ENCODE measurements at regions not wholly inside any gene's neighbourhood (a gene's known extent, or its start where the extent isn't known, plus 50 kb on each side); places are given as distances from the start of the nearest gene placed in this dataset.
"Not testable (repeated sequence)": the region's sequence is repeated elsewhere in the genome, so short reads cannot be mapped to it uniquely, and the experiment has no call there.

- not testable (repeated sequence) for H3K4me3 ChIP-seq (ENCODE audit: low read length); DNase-seq (ENCODE audit: low read depth, low spot score)
These were observed 454.2 kb downstream of the TP53TG3F start for GRCh38 chr16:33913601-33914000.

- not testable (repeated sequence) for DNase-seq (ENCODE audit: low read depth, low spot score); H3K4me3 ChIP-seq (ENCODE audit: low read length)
These were observed 461.5 kb downstream of the TP53TG3F start for GRCh38 chr16:33920761-33921545.

- DNase-seq (ENCODE audit: low read depth, low spot score); H3K4me3 ChIP-seq (ENCODE audit: low read length): not testable (repeated sequence)
These were observed 463.5 kb downstream of the TP53TG3F start for GRCh38 chr16:33922914-33923313.

- H3K4me3 ChIP-seq (ENCODE audit: low read length); DNase-seq (ENCODE audit: low read depth, low spot score): not testable (repeated sequence)
These were observed 468.6 kb downstream of the TP53TG3F start for GRCh38 chr16:33928026-33928425.

- H3K4me3 ChIP-seq (ENCODE audit: low read length), result not testable (repeated sequence)
These were observed 472.8 kb downstream of the TP53TG3F start for GRCh38 chr16:33932191-33932590.

GRCh38 chr16:33933039-33933438, 473.6 kb downstream of the TP53TG3F start:
- H3K4me3 ChIP-seq (ENCODE audit: low read length), result not testable (repeated sequence)

More at GRCh38 chr16:33932191-33932590, 472.8 kb downstream of the TP53TG3F start:
- DNase-seq (ENCODE audit: low read depth, low spot score), result not testable (repeated sequence)

GRCh38 chr16:33935766-33936165, 476.4 kb downstream of the TP53TG3F start:
- not testable (repeated sequence) for H3K4me3 ChIP-seq (ENCODE audit: low read length); DNase-seq (ENCODE audit: low read depth, low spot score)

More at GRCh38 chr16:33933039-33933438, 473.6 kb downstream of the TP53TG3F start:
- not testable (repeated sequence) for DNase-seq (ENCODE audit: low read depth, low spot score)

GRCh38 chr16:33938097-33938496, 478.7 kb downstream of the TP53TG3F start:
- H3K4me3 ChIP-seq (ENCODE audit: low read length); DNase-seq (ENCODE audit: low read depth, low spot score): not testable (repeated sequence)

- H3K4me3 ChIP-seq (ENCODE audit: low read length); DNase-seq (ENCODE audit: low read depth, low spot score): not testable (repeated sequence)
These were observed 502.1 kb downstream of the TP53TG3F start for GRCh38 chr16:33961536-33961935.

- DNase-seq (ENCODE audit: low read depth, low spot score); H3K4me3 ChIP-seq (ENCODE audit: low read length): not testable (repeated sequence)
These were observed 506.1 kb downstream of the TP53TG3F start for GRCh38 chr16:33965534-33965933.

GRCh38 chr16:33966855-33967254, 507.4 kb downstream of the TP53TG3F start:
- not testable (repeated sequence) for DNase-seq (ENCODE audit: low read depth, low spot score); H3K4me3 ChIP-seq (ENCODE audit: low read length)

GRCh38 chr16:33974557-33974956, 515.1 kb downstream of the TP53TG3F start:
- DNase-seq (ENCODE audit: low read depth, low spot score); H3K4me3 ChIP-seq (ENCODE audit: low read length): not testable (repeated sequence)

GRCh38 chr16:33975744-33976143, 516.3 kb downstream of the TP53TG3F start:
- not testable (repeated sequence) for H3K4me3 ChIP-seq (ENCODE audit: low read length)

GRCh38 chr16:33976521-33976920, 517.1 kb downstream of the TP53TG3F start:
- H3K4me3 ChIP-seq (ENCODE audit: low read length); DNase-seq (ENCODE audit: low read depth, low spot score): not testable (repeated sequence)

More at GRCh38 chr16:33975744-33976143, 516.3 kb downstream of the TP53TG3F start:
- not testable (repeated sequence) for DNase-seq (ENCODE audit: low read depth, low spot score)

GRCh38 chr16:33978784-33979183, 519.4 kb downstream of the TP53TG3F start:
- DNase-seq (ENCODE audit: low read depth, low spot score); H3K4me3 ChIP-seq (ENCODE audit: low read length): not testable (repeated sequence)

GRCh38 chr16:33979613-33980012, 520.2 kb downstream of the TP53TG3F start:
- H3K4me3 ChIP-seq (ENCODE audit: low read length); DNase-seq (ENCODE audit: low read depth, low spot score): not testable (repeated sequence)

GRCh38 chr16:33980736-33981135, 521.3 kb downstream of the TP53TG3F start:
- DNase-seq (ENCODE audit: low read depth, low spot score); H3K4me3 ChIP-seq (ENCODE audit: low read length): not testable (repeated sequence)

GRCh38 chr16:33984428-33984827, 525.0 kb downstream of the TP53TG3F start:
- H3K4me3 ChIP-seq (ENCODE audit: low read length); DNase-seq (ENCODE audit: low read depth, low spot score): not testable (repeated sequence)

- not testable (repeated sequence) for DNase-seq (ENCODE audit: low read depth, low spot score); H3K4me3 ChIP-seq (ENCODE audit: low read length)
These were observed 527.1 kb downstream of the TP53TG3F start for GRCh38 chr16:33986521-33986920.

- not testable (repeated sequence) for DNase-seq (ENCODE audit: low read depth, low spot score); H3K4me3 ChIP-seq (ENCODE audit: low read length)
These were observed 528.0 kb downstream of the TP53TG3F start for GRCh38 chr16:33987348-33987963.
